ENCODE measurements at regions not wholly inside any gene's neighbourhood (a gene's known extent, or its start where the extent isn't known, plus 50 kb on each side); places are given as distances from the start of the nearest gene placed in this dataset.

DNA sequence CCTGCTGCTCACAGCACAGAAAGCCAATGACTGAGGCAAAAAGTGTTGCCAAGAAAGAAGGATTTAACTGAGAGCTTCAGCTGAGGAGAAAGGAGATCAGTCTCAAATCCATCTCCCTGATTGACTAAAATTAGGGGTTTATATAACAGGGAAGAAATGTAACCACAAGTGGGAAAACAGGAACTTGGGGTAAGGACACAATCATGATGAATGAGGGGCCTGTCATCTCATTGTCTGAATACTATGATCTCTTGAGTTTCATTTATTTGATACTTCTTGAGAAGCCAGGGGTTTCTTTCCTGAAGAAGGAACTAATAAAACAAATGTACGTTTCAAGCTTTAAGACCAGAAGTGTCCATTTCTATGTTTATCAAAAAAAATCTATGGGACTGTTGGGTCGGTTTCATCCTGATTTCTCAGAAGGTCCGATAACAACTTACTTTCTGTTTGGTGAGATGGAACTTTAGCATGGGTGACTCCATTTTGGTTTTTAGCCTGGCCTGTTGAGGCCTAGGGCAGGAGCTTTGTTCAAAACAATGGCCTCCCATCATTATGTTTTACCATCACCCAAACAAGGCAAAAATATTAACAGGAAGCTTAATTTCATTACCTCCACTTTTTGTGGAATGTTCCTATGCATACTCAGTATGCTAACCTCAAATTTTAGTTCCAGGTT lies 76.6 kb upstream of the PIAS1 start:
- intact Hi-C loops (cut with DNase I), result no loop called here

DNA sequence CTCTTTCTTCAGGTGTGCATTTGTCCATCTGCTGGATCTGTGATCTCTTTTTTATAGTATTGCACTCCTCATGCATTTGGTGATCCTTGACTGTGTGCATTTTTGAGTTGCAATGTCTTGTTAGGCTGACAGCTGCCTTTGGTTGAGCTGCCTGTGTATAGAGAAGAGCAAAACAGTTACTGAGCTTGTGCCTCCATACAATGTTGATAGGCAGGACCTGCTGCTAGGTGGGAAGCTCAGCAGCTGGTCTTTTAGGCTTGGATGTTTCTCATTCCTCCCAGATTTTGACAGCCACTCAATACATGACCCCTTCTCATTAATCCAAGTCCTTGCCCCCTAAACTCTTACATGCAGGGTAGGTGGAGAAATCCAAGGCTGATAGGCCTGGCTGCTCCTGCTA lies 74.8 kb upstream of the PIAS1 start:
- intact Hi-C loops (cut with DNase I), result no loop called here

More for the DNA sequence above, 76.6 kb upstream of the PIAS1 start:
- DNase-seq (ENCODE audit: low spot score), result no peak

DNA sequence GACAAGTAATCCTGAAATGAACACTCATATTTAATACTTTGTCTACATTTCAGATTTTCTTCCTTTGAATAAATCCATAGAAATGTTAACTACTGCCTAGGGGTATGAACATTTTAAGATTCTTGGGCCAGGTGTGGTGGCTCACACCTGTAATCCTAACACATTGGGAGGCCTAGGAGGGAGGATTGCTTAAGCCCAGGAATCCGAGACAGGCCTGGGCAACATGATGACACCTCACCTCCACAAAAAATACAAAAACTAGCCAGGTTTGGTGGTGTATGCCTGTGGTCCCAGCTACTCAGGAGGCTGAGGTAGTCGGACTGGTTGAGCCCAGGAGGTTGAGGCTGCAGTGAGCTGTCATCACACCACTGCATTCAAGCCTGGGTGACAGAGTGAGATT lies 73.9 kb upstream of the PIAS1 start:
- no peak for DNase-seq (ENCODE audit: low spot score)
- intact Hi-C loops (cut with DNase I), result no loop called here

More for the DNA sequence above, 74.8 kb upstream of the PIAS1 start:
- DNase-seq (ENCODE audit: low spot score), result no peak

DNA sequence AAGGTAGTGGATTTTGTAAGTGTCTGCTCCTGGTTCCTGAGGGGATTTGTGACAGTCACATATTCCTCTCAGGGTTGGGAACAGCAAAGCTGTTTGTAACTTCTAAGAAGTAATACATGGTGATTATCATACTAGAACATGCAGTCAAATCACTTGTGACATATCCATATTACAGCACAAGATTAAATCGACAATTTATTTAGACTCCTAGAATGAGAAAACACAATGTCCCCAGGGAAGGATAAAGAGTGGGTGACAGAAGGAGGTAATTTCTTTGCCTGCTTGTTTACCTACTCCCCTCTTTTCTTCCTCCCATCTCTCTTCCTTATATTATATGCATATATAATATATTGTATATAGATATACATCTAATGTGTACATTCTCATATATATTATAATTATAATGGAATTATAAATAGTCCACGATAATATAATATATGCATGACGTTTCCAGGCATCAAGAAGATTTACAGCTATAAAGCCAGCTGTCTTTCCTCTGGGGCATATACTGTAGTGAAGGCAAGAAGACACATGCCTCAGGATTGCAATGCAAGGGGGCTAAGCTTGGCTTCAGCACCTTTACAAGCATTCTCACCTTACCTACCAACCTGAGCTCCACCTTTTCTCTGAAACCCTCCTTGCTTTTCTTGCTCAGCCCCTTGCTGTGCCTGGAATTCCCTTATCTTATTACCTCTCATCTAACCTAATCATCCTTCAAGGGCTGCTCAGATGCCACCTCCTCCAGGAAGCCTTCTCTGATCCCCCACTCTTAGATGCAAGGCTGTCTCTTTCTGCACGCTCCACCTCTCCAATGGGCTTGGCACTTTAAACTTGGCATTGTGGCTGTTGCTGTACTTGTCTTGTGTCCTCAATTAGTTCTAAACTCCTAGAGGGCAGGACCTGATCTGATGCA lies 73.1 kb upstream of the PIAS1 start:
- intact Hi-C loops (cut with DNase I), result no loop called here
- no peak for DNase-seq (ENCODE audit: low spot score)

DNA sequence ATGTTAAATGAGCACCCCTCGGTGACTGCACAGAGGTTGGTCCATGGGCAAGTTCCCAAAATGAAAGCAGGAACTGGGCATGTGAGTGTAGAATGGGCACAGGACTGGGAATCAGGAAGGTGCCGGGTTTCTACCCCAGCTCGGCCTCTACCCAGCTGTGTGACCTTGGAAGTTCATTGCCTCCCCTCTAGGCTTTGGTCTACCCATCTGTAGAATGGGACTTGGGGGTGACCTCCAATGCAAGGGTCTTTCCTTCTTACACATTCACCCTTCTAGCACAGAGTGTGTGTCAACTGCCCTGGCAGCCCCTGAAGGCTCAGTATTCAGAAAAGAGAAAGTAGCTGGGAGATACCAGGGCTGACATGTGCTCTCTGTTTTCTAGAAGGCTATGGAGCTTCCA lies 72.3 kb upstream of the PIAS1 start:
- intact Hi-C loops (cut with DNase I), result no loop called here
- DNase-seq (ENCODE audit: low spot score), result no peak

DNA sequence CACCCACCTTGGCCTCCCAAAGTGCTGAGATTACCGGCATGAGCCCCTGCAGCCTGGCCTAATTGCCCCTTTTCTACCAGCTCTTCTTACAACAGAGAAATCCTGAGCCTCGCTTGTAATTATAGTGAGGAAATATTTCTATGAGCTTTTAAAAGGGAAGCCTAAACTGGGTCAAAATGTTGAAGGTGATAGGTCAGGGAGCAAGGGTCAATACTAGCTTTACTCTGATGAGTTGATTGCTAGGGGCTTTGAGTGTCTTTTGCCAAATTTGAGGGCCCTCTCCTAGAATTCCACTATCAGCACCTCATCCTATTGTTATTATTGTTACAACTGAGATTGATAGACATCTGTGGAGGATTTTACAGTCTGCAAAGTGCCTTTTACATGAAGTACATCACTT lies 62.4 kb upstream of the PIAS1 start:
- no peak for DNase-seq (ENCODE audit: low spot score)
- intact Hi-C loops (cut with DNase I), result no loop called here

DNA sequence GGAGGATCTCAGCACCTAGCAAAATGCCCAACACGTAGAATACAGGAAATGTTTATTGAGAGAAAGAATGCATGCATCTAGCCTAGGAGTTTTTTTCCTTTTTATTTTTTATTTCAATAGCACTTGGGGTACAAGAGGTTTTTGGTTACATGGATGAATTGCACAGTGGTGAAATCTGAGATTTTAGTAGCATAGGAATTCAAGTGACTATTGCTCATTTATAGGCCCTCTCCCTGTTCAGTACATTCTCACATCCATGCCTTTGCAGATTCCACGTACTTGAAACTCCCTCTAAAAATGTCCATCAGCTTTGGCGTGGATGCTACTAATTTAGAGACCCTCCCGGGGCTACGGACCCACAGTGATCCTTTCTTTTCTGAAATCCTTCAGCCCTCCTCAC lies 61.7 kb upstream of the PIAS1 start:
- intact Hi-C loops (cut with DNase I), result no loop called here
- DNase-seq (ENCODE audit: low spot score), result no peak

DNA sequence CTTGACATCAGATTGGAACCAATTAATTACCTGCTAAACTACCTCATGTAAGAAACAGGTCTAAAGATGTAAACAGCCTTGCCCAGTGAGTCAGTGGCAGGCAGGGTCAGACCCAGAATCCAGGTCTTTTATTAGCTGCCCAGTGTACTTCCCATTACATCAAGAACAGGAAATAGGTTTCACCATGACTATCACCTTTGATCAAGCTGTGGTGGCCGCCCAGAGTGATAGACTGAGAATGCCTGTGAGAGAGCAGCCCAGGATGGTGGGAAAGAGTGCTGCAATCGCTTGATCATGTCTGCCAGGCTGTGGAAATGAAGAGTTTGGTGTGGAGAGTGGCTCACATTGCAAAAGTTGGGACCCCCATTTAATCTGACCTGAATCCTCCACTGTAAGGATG lies 61.3 kb upstream of the PIAS1 start:
- intact Hi-C loops (cut with DNase I), result no loop called here
- DNase-seq (ENCODE audit: low spot score), result no peak

DNA sequence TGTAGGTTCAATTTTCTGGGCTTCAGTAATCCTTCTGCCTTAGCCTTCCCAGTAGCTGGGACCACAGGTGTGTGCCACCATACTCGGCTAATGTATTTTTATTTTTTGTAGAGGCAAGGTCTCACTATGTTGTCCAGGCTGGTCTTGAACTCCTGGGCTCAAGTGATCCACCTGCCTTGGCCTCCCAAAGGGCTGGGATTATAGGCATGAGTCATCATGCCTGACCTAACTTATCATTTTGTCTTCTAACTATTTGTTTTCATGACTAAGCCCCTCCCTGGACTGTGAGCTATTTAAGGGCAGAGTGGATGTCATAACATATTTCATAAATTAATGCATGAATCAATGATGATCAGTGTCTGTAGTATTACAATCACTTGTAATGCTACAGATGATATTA lies 56.1 kb upstream of the PIAS1 start:
- intact Hi-C loops (cut with DNase I), result no loop called here

DNA sequence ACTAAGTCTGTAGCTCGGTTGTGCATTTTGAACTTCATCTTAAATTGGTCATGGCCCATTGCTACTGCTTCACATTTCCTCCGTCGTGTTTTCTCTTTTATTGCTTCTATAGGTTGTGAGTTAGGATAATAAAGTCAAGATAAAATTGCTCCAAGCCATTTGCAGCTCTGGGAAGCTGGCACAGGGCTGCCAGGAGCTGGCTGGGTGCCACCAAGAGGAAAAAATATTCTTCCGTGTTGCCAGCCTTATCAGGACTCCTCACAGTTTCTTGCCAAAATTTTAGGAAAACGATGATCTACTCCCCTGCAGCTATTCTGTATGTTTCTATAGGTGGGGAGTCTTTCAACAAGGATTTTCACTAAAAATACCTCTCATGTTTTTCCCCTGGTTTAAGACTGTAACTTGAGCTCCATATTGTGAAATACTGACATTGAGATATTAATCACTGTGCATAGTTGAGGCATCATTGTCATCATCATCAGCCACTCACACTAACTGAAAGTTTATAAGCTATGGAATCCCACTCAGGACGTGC lies 55.4 kb upstream of the PIAS1 start:
- intact Hi-C loops (cut with DNase I), result no loop called here
- DNase-seq (ENCODE audit: low spot score), result no peak

More for the DNA sequence above, 56.1 kb upstream of the PIAS1 start:
- no peak for DNase-seq (ENCODE audit: low spot score)

DNA sequence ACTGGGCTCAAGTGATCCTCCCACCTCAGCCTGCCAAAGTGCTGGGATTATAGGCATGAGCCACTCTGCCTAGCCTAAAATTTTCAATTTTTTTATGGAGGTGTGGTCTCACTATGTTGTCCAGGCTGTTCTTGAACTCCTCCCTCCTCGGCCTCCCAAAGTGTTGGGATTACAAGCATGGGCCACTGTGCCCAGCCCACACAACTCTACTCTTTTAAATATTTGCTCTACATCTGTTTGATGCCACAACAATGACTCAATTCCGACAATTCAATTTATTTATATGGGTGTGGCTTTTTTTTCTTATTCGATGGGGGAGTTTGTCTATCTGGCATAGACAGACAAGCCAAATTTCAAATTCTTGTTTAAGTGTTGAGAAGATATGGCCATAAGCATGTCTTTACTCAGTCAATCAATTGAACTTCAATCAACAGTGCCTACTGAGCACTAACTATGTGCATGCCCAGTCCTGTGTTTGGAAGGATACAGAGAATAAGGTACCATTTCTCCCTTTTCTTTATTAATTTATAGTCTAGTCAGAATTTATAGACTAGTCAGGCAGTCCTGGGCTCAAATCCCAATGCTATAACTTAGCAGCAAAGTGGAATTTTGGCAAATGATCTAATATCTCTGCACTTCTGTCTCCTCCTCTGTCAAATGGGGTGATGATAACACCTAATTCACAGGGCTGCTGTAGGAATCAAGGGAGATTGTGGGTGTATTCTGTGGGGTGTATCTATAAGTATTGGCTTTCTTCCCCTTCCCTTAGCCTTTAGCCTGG lies 54.6 kb upstream of the PIAS1 start:
- intact Hi-C loops (cut with DNase I), result no loop called here
- DNase-seq (ENCODE audit: low spot score), result no peak

DNA sequence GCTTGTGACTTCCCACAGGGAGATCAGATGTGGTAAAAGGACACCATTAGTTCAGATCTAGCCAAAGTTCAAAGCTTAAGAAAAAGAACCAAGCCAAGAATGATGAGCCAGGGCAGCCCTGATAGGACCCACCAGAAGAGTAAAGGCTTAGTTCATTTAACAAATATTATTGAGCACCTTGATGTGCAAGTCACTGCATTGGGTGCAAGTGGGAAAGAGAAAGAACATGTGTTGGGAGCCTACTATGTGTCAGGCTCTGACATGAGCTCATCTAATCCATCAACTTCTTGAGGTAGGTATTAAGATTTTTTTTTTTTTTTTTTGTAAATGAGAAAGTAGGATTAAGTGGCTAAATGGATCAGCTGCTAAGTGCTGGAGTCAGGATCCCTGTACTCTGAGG lies 53.4 kb upstream of the PIAS1 start:
- DNase-seq (ENCODE audit: low spot score), result no peak
- intact Hi-C loops (cut with DNase I), result no loop called here

DNA sequence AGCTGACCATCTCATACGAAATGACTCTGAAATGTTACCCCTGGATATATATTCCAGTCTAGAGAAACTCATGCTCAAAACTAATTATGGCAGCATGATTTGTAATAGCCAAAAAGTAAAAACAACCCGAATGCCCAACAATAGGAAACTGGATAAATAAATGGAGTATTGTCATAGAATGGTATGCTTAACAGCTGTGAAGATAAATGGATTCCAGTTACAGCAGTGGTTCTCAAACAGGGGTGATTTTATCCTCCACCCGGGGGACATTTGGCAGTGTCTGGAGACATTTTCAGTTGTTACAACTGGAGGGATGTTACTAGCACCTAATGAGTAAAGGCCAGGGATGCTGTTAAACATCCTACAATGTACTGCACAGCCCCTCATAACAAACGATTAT lies 52.3 kb upstream of the PIAS1 start:
- DNase-seq (ENCODE audit: low spot score), result no peak

DNA sequence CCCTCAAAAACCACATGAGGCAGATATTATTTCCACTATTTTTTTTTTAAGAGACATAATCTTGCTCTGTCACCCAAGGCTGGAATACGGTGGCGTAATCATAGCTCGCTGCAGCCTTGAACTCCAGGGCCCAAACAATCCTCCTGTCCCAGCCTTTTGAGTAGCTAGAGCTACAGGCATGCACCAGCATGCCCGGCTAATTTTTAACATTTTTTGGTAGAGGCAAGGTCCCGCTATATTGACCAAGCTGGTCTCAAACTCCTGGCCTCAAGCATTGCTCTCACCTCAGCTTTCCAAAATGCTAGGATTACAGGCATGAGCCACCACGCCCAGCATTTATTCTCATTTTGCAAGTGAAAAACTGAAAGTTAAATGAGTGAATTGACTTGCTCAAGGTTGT lies 50.8 kb upstream of the PIAS1 start:
- no peak for DNase-seq (ENCODE audit: low spot score)
- intact Hi-C loops (cut with DNase I), result no loop called here

More for the DNA sequence above, 52.3 kb upstream of the PIAS1 start:
- intact Hi-C loops (cut with DNase I), result no loop called here

Measured in cardiac septum (tissue), 1 donor.